ENCODE measurements at regions not wholly inside any gene's neighbourhood (a gene's known extent, or its start where the extent isn't known, plus 50 kb on each side); places are given as distances from the start of the nearest gene placed in this dataset.

GRCh38 chr1:95532335-95532734 lies 298.3 kb downstream of the RWDD3 start:
- TF ChIP-seq TAF1 (IDR thresholded peaks at IDR 0.05; ENCODE audit: borderline replicate concordance, low read depth, low read length), result no peak
- no peak for TF ChIP-seq CTCF (IDR thresholded peaks at IDR 0.05)
- TF ChIP-seq GATA2 (CRISPR knock-in tag; IDR thresholded peaks at IDR 0.05), result no peak
- TF ChIP-seq EP300 (IDR thresholded peaks at IDR 0.05; ENCODE audit: borderline replicate concordance in 1 of 2, low read depth in 1 of 2, low read length in 1 of 2), result no peak
- no peak for TF ChIP-seq TCF12 (IDR thresholded peaks at IDR 0.05)
- TF ChIP-seq JUND (IDR thresholded peaks at IDR 0.05), result no peak
- TF ChIP-seq RAD21 (IDR thresholded peaks at IDR 0.05; ENCODE audit: low read length), result no peak
- TF ChIP-seq FOXJ3 (CRISPR knock-in tag; IDR thresholded peaks at IDR 0.05), result no peak
- TF ChIP-seq REST (IDR thresholded peaks at IDR 0.05; ENCODE audit: low read depth, low read length), result no peak
- TF ChIP-seq IRF3 (IDR thresholded peaks at IDR 0.05; ENCODE audit: low read depth, low read length), result no peak
- TF ChIP-seq MAX (IDR thresholded peaks at IDR 0.05; ENCODE audit: low read depth), result no peak
- no peak for TF ChIP-seq USF2 (IDR thresholded peaks at IDR 0.05; ENCODE audit: borderline replicate concordance, low read depth, low read length)
- TF ChIP-seq GABPA (IDR thresholded peaks at IDR 0.05; ENCODE audit: low read depth), result no peak

All from SK-N-SH (cell line).